Thyroid gland (tissue), 4 donors: ENCODE measurements at regions not wholly inside any gene's neighbourhood (a gene's known extent, or its start where the extent isn't known, plus 50 kb on each side); places are given as distances from the start of the nearest gene placed in this dataset.

Source experiments
- DNase-seq, 2 donors: peaks; one replicate each; pipeline ENCODE4 v3.0.0-alpha.2; 2019
- H3K27ac ChIP-seq, 3 donors: fragments of 200-600 bp; sonication (generic); 1 replicate in 2 of 3; 2 replicates in 1 of 3; pipeline ENCODE4 v1.5.1; 2016 to 2019; ENCODE audit warnings: mild to moderate bottlenecking in 1 of 3, moderate library complexity in 1 of 3
- H3K27me3 ChIP-seq: fragments of 200-600 bp; sonication (generic); one replicate; pipeline ENCODE4 v1.5.1; 2019
- H3K36me3 ChIP-seq, 2 donors: fragments of 200-600 bp; sonication (generic); one replicate each; pipeline ENCODE4 v1.5.1; 2016 to 2019
- H3K4me1 ChIP-seq, 2 donors: fragments of 200-600 bp; sonication (generic); one replicate each; pipeline ENCODE4 v1.5.1; 2017 to 2019
- H3K4me3 ChIP-seq, 3 donors: fragments of 200-600 bp; sonication (generic); replicated peaks in 1 of 3; 1 replicate in 2 of 3; 2 replicates in 1 of 3; pipeline ENCODE4 v1.5.1; 2016; ENCODE audit warnings: mild to moderate bottlenecking in 1 of 3
- H3K9me3 ChIP-seq: fragments of 200-600 bp; sonication (generic); one replicate; pipeline ENCODE4 v1.5.1; 2017
- CTCF ChIP-seq, 6 experiments: fragments of 200-600 bp in 3 of 6; fragments of 450-650 bp in 3 of 6; sonication (generic) in 3 of 6; IDR thresholded peaks; one replicate each; pipeline ENCODE4 v1.5.1; 2016 to 2019; ENCODE audit warnings: antibody characterized with exemption in 6 of 6, mild to moderate bottlenecking in 2 of 6, inconsistent platforms in 1 of 6, moderate library complexity in 1 of 6
- POLR2A ChIP-seq, 2 donors: fragments of 450-650 bp; IDR thresholded peaks; one replicate each; pipeline ENCODE4 v1.6.1; 2017; ENCODE audit warnings: antibody characterized with exemption in 2 of 2, mild to moderate bottlenecking in 2 of 2, moderate library complexity in 1 of 2
- WGBS, 2 donors: methylation state at CpG; one replicate each; pipeline ENCODE4 v1.1.5; 2017; 5-methylcytosine and 5-hydroxymethylcytosine counted together
- intact Hi-C: fragments of 100-400 bp; cut with DNase I; formaldehyde crosslinking; loops from one replicate; pipeline ENCODE4 v1.15.1; 2023

DNA sequence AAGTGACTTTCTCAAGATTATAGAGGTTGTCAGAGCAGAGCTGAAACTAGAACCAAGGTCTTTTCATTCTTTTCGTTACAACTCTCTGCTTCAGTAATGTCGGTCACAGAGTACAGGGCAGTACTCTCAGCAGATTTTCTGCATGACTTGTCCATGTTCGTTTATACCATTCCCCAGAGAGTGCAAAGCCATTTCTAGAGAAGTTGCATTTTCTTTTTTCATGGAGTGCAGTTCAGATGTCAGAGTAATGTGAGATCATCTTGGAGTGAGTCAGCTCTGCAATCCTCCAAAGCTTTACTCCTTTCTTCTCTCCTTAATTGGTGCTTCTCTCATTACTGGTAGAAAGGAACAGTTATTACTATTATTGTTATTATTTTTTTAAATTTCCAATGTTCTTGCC, 115.6 kb upstream of the B3GAT2 start:
- Histone ChIP-seq H3K9me3 (no peaks in the 10 kb centered on the region), H3K27ac (no peak overlapping the region)
- DNase-seq = no peak

DNA sequence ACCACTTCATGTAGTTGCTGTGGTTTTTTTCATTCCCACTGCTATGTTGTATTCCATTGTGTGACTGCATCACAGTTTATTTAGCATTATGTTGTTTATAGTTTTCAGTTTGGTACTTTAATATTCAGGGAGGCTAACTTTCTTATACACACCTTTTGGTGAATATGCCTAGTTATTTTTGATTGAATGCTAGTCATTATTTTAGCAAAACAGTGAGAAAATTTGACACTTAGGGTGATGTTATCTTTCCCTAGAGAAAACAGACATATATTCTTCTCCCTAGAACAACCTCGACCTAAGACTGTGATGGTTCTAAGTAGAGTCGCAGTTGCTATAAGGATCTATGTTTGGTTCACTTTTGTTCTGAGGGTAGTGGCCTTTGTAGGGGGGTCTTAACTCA, 120.8 kb upstream of the B3GAT2 start:
- DNase-seq = no peak
- Histone ChIP-seq H3K27ac (no peak overlapping the region), H3K27me3 (no peaks in the 10 kb centered on the region), H3K36me3 (no peaks in the 10 kb centered on the region), H3K4me1 (peaks cover 3 to 7% of the 10 kb centered on the region in 2 donors), H3K4me3 (no peak overlapping the region), H3K9me3 (no peaks in the 10 kb centered on the region)
- TF ChIP-seq CTCF (IDR thresholded peaks at IDR 0.05) (no peak), POLR2A (IDR thresholded peaks at IDR 0.05) (no peak)
- 90 to 95% methylated on average over 2 of the region's 2 CpGs for WGBS, 2 donors
- intact Hi-C loops = no loop called here

More for the DNA sequence above, 115.6 kb upstream of the B3GAT2 start:
- Histone ChIP-seq H3K27me3 (no peaks in the 10 kb centered on the region), H3K4me3 (no peak overlapping the region), H3K36me3 (no peaks in the 10 kb centered on the region), H3K4me1 (no peaks in the 10 kb centered on the region)
- intact Hi-C loops = no loop called here
- 40 to 58% methylated on average over 3 of the region's 3 CpGs for WGBS, 2 donors
- TF ChIP-seq POLR2A (IDR thresholded peaks at IDR 0.05) (no peak), CTCF (IDR thresholded peaks at IDR 0.05) (no peak)

DNA sequence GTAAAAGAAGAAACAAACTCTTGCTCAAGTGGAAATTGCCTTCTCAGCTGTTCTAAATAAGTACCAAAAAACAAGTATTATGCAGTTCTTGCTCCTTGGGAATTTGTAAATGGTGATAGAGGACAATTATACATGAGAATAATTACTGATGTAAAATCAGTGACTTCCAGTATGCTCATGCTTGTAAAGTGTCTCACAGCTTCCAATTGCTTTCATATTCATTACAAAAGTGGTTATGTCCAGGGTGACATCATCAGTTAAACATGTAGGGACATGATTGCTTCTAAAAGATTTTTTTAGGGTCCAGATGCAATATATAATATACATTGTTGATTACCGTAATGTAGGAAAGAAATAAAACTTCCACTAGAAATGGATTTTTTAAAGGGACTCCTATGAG, 122.8 kb upstream of the B3GAT2 start:
- TF ChIP-seq POLR2A (IDR thresholded peaks at IDR 0.05) (no peak), CTCF (IDR thresholded peaks at IDR 0.05) (no peak)
- Histone ChIP-seq H3K4me3 (no peak overlapping the region), H3K27ac (no peak overlapping the region), H3K27me3 (no peaks in the 10 kb centered on the region), H3K4me1 (peaks cover 4 to 7% of the 10 kb centered on the region in 2 donors), H3K36me3 (no peaks in the 10 kb centered on the region), H3K9me3 (no peaks in the 10 kb centered on the region)
- no peak for DNase-seq
- 89 to 93% methylated on average over 1 of the region's 1 CpG for WGBS, 2 donors
- intact Hi-C loops = no loop called here

DNA sequence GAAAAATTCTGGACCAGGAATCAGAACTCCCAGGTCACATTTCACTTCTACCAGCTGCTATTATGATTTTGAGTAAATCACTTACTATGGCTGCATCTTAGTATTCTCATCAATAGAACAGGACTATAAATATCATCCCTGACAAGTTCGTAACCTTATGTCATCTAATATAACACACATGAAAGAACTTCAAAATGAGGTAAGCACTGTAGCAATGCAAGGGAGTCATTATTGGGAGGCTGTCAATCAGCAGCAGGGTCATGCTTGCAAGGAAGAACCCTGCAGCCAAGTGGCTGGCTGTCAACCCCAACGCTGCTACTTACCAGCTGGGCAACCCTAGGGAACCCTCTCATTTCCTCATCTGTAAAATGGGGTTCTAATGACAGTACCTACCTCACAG, 123.3 kb upstream of the B3GAT2 start:
- no peak for TF ChIP-seq POLR2A (IDR thresholded peaks at IDR 0.05)
- no peak for TF ChIP-seq CTCF (IDR thresholded peaks at IDR 0.05)
- H3K27ac ChIP-seq = no peak overlapping the region
- 83 to 88% methylated on average over 2 of the region's 2 CpGs for WGBS, 2 donors
- no peak for DNase-seq
- H3K27me3 ChIP-seq = no peaks in the 10 kb centered on the region
- H3K4me3 ChIP-seq = no peak overlapping the region
- intact Hi-C loops = no loop called here
- no peaks in the 10 kb centered on the region for H3K9me3 ChIP-seq
- H3K4me1 ChIP-seq = peaks cover 4 to 7% of the 10 kb centered on the region in 2 donors
- H3K36me3 ChIP-seq = no peaks in the 10 kb centered on the region

DNA sequence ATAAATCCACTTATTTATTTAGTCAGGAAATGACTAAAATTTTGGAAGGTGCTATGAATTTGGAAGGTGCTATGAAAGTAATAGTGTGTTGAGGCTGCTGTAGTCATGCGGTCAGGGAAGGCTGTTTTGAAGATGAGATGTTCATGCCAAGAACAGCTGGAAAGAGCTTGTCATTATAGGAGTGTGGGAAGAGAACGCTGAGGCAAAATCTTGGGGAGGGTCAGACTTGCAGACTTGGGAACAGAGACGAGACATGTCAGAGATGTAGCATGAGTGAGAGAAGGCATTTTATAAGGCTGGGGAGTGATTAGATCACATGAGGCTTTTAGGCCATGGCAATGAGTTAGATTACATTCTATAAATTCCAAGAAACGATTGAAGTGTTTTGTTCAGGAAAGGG, 124.0 kb upstream of the B3GAT2 start:
- H3K27ac ChIP-seq = no peak overlapping the region

More for the DNA sequence above, 124.0 kb upstream of the B3GAT2 start:
- intact Hi-C loops = no loop called here
- no peak overlapping the region for H3K4me3 ChIP-seq
- H3K27me3 ChIP-seq = no peaks in the 10 kb centered on the region
- H3K4me1 ChIP-seq = peaks cover 4 to 7% of the 10 kb centered on the region in 2 donors
- no peaks in the 10 kb centered on the region for H3K36me3 ChIP-seq
- 53 to 58% methylated on average over 4 of the region's 4 CpGs for WGBS, 2 donors
- DNase-seq = no peak
- no peaks in the 10 kb centered on the region for H3K9me3 ChIP-seq
- no peak for TF ChIP-seq POLR2A (IDR thresholded peaks at IDR 0.05)
- no peak for TF ChIP-seq CTCF (IDR thresholded peaks at IDR 0.05)
